ENCODE measurements at regions not wholly inside any gene's neighbourhood (a gene's known extent, or its start where the extent isn't known, plus 50 kb on each side); places are given as distances from the start of the nearest gene placed in this dataset.

- Histone ChIP-seq H3K9me3 (no peaks in the 10 kb centered on the region), H3K27ac (no peak overlapping the region), H3K27me3 (ENCODE audit: low read depth) (no peaks in the 10 kb centered on the region), H3K36me3 (no peaks in the 10 kb centered on the region), H3K4me3 (no peak overlapping the region), H3K4me1 (no peaks in the 10 kb centered on the region)
- DNase-seq (no peak), ATAC-seq (no peak)
- TF ChIP-seq, protein P1, sequence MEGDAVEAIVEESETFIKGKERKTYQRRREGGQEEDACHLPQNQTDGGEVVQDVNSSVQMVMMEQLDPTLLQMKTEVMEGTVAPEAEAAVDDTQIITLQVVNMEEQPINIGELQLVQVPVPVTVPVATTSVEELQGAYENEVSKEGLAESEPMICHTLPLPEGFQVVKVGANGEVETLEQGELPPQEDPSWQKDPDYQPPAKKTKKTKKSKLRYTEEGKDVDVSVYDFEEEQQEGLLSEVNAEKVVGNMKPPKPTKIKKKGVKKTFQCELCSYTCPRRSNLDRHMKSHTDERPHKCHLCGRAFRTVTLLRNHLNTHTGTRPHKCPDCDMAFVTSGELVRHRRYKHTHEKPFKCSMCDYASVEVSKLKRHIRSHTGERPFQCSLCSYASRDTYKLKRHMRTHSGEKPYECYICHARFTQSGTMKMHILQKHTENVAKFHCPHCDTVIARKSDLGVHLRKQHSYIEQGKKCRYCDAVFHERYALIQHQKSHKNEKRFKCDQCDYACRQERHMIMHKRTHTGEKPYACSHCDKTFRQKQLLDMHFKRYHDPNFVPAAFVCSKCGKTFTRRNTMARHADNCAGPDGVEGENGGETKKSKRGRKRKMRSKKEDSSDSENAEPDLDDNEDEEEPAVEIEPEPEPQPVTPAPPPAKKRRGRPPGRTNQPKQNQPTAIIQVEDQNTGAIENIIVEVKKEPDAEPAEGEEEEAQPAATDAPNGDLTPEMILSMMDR (IDR thresholded peaks at IDR 0.05): no peak
- intact Hi-C loops (cut with DNase I): no loop called here
Measured at GRCh38 chrX:95628796-95629195, 1055.8 kb upstream of the DIAPH2 start.

- H3K27me3 ChIP-seq (ENCODE audit: low read depth): no peaks in the 10 kb centered on the region
- DNase-seq (no peak), ATAC-seq (no peak)
- intact Hi-C loops (cut with DNase I): no loop called here
- no peaks in the 10 kb centered on the region for H3K9me3 ChIP-seq
- TF ChIP-seq, protein P1 (IDR thresholded peaks at IDR 0.05): no peak
- no peaks in the 10 kb centered on the region for H3K4me1 ChIP-seq
- H3K36me3 ChIP-seq: no peaks in the 10 kb centered on the region
- H3K4me3 ChIP-seq: no peak overlapping the region
- no peak overlapping the region for H3K27ac ChIP-seq
Measured at GRCh38 chrX:95629737-95630136, 1054.9 kb upstream of the DIAPH2 start.

DNA sequence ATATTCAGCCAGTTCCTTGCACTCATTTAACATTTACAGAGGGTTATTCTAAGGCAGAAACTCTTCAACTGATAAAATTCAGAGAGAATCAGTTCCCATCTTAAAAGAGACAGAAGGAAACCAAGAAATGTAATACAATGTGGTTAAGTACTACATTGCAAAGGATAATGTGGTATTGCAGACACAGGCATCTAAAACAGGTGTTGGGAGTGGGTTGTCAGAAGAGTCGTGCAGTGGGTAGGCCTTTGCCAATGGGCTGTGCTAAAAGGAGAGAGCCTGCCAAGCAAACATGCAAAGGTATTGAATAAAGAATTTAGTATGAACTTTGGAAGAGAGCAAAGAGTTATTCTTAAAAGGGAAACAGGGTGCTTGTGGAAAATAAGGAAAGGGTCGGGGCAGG, 1044.4 kb upstream of the DIAPH2 start:
- no peak overlapping the region for H3K27ac ChIP-seq
- TF ChIP-seq, protein P1 (IDR thresholded peaks at IDR 0.05): no peak
- ATAC-seq (no peak), DNase-seq (no peak)
- no peaks in the 10 kb centered on the region for H3K27me3 ChIP-seq (ENCODE audit: low read depth)
- no peaks in the 10 kb centered on the region for H3K36me3 ChIP-seq
- H3K9me3 ChIP-seq: no peaks in the 10 kb centered on the region
- intact Hi-C loops (cut with DNase I): no loop called here
- H3K4me3 ChIP-seq: no peak overlapping the region
- no peaks in the 10 kb centered on the region for H3K4me1 ChIP-seq

- no peaks in the 10 kb centered on the region for H3K9me3 ChIP-seq
- H3K27ac ChIP-seq: no peak overlapping the region
- no peak for ATAC-seq
- H3K4me1 ChIP-seq: no peaks in the 10 kb centered on the region
- TF ChIP-seq, protein P1 (IDR thresholded peaks at IDR 0.05): no peak
- no peak overlapping the region for H3K4me3 ChIP-seq
- H3K27me3 ChIP-seq (ENCODE audit: low read depth): no peaks in the 10 kb centered on the region
- H3K36me3 ChIP-seq: no peaks in the 10 kb centered on the region
- intact Hi-C loops (cut with DNase I): no loop called here
- DNase-seq: no peak
Measured at GRCh38 chrX:95645738-95646137, 1038.9 kb upstream of the DIAPH2 start.

DNA sequence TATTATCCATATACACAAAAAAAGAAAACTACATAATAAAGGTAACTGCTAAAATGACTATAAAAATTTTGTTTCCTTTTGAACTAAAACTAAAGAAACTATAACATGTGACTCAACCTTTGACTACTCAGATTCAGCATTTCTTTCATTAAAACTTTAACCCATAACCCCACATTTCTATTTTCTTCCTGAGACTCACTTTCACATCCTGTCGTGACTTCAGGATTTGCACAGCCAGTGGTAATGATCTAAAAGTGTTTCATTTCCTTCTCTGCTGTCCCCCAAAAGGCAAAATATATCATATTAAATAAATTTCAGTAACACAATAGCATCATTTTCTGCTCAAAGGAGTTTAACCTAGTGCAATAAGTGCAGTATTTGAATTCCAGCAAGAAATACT, 1022.4 kb upstream of the DIAPH2 start:
- no peak overlapping the region for H3K4me3 ChIP-seq
- TF ChIP-seq, protein P1 (IDR thresholded peaks at IDR 0.05): no peak
- ATAC-seq (no peak), DNase-seq (no peak)
- H3K36me3 ChIP-seq: no peaks in the 10 kb centered on the region
- no peaks in the 10 kb centered on the region for H3K9me3 ChIP-seq
- no peaks in the 10 kb centered on the region for H3K27me3 ChIP-seq (ENCODE audit: low read depth)
- no peaks in the 10 kb centered on the region for H3K4me1 ChIP-seq
- intact Hi-C loops (cut with DNase I): no loop called here
- no peak overlapping the region for H3K27ac ChIP-seq

DNA sequence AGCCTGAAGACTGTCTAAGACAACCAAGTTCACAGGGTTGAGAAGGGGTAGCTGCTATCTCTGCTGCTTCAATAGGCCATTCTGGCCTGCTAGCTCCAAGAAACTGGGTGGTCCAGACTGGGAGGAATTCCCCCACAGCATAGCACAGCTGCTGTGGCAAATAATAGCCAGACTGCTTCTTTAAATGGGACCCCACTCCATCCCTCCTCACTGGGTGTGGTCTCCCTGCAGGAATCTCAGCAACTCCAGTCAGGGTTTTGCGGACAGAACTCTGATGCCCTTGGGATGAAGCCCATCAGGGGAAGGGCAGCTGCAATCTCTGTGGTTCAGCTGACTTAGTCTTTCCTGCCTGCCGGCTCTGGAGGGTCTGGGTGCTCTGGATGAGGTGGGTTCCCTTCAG, 1018.6 kb upstream of the DIAPH2 start:
- TF ChIP-seq, protein P1 (IDR thresholded peaks at IDR 0.05): no peak
- Histone ChIP-seq H3K4me1 (no peaks in the 10 kb centered on the region), H3K27me3 (ENCODE audit: low read depth) (no peaks in the 10 kb centered on the region), H3K4me3 (no peak overlapping the region), H3K9me3 (no peaks in the 10 kb centered on the region), H3K36me3 (no peaks in the 10 kb centered on the region), H3K27ac (no peak overlapping the region)
- intact Hi-C loops (cut with DNase I): no loop called here
- DNase-seq: no peak
- no peak for ATAC-seq
